ENCODE measurements at regions not wholly inside any gene's neighbourhood (a gene's known extent, or its start where the extent isn't known, plus 50 kb on each side); places are given as distances from the start of the nearest gene placed in this dataset.

- TF ChIP-seq YY1 (IDR thresholded peaks at IDR 0.05; ENCODE audit: insufficient read depth, insufficient read length) (no peak), SUZ12 (IDR thresholded peaks at IDR 0.05; ENCODE audit: extremely low read depth, insufficient read depth, insufficient read length) (no peak), ZNF274 (IDR thresholded peaks at IDR 0.05; ENCODE audit: low read depth, low read length) (no peak)
These were observed 81.4 kb upstream of the RANBP6 start for GRCh38 chr9:6096821-6097220.

All from NT2/D1 (cell line).